Suprapubic skin (tissue), 3 donors: ENCODE measurements at regions not wholly inside any gene's neighbourhood (a gene's known extent, or its start where the extent isn't known, plus 50 kb on each side); places are given as distances from the start of the nearest gene placed in this dataset.

Experiments used
- CTCF ChIP-seq, 2 donors: fragments of 200-600 bp in 1 of 2; fragments of 450-650 bp in 1 of 2; sonication (generic) in 1 of 2; IDR thresholded peaks; one replicate each; pipeline ENCODE4 v1.5.1; 2016 to 2019; ENCODE audit warnings: antibody characterized with exemption in 2 of 2, mild to moderate bottlenecking in 1 of 2, moderate library complexity in 1 of 2
- POLR2A ChIP-seq, 2 donors: fragments of 450-650 bp; IDR thresholded peaks; one replicate each; pipeline ENCODE4 v1.6.1; 2017; ENCODE audit warnings: antibody characterized with exemption in 2 of 2, mild to moderate bottlenecking in 2 of 2, moderate library complexity in 2 of 2

GRCh38 chr1:219427403-219427802 is 185.5 kb downstream of the ZC3H11B start:
- TF ChIP-seq POLR2A (IDR thresholded peaks at IDR 0.05) (no peak), CTCF (IDR thresholded peaks at IDR 0.05) (no peak)
